ENCODE measurements at regions not wholly inside any gene's neighbourhood (a gene's known extent, or its start where the extent isn't known, plus 50 kb on each side); places are given as distances from the start of the nearest gene placed in this dataset.
A peak's percentile ranks its signal among the peaks of the same experiment; 100 is the strongest.
"Not testable (repeated sequence)": the region's sequence is repeated elsewhere in the genome, so short reads cannot be mapped to it uniquely, and the experiment has no call there.

- peak in 1 of 2 experiments; percentile 16 for DNase-seq
These were observed 86.9 kb upstream of the KCNE2 start for GRCh38 chr21:34276711-34277425.

GRCh38 chr21:34278451-34278850 is 85.4 kb upstream of the KCNE2 start:
- DNase-seq = no peak

- no peak for DNase-seq
These were observed 84.5 kb upstream of the KCNE2 start for GRCh38 chr21:34279285-34279684.

GRCh38 chr21:34279883-34280282 is 83.9 kb upstream of the KCNE2 start:
- no peak for DNase-seq

- no peak for DNase-seq
These were observed 83.4 kb upstream of the KCNE2 start for GRCh38 chr21:34280389-34280795.

- no peak for DNase-seq
These were observed 82.8 kb upstream of the KCNE2 start for GRCh38 chr21:34280959-34281358.

- DNase-seq = no peak
These were observed 81.6 kb upstream of the KCNE2 start for GRCh38 chr21:34282223-34282622.

GRCh38 chr21:34284666-34285065 is 79.1 kb upstream of the KCNE2 start:
- no peak for DNase-seq

- DNase-seq = not testable (repeated sequence)
These were observed 75.8 kb upstream of the KCNE2 start for GRCh38 chr21:34288042-34288441.

- peak; percentile 96 to 98 for DNase-seq
These were observed 74.0 kb upstream of the KCNE2 start for GRCh38 chr21:34289856-34290255.

GRCh38 chr21:34296878-34297277 is 66.9 kb upstream of the KCNE2 start:
- no peak for DNase-seq

GRCh38 chr21:34298534-34299167 is 65.2 kb upstream of the KCNE2 start:
- DNase-seq = no peak

- no peak for DNase-seq
These were observed 64.7 kb upstream of the KCNE2 start for GRCh38 chr21:34299168-34299539.

- DNase-seq = no peak
These were observed 61.3 kb upstream of the KCNE2 start for GRCh38 chr21:34302521-34302920.

- DNase-seq = no peak
These were observed 57.9 kb upstream of the KCNE2 start for GRCh38 chr21:34305605-34306604.

- no peak for DNase-seq
These were observed 55.7 kb upstream of the KCNE2 start for GRCh38 chr21:34307991-34308532.

GRCh38 chr21:34311561-34312330 is 52.1 kb upstream of the KCNE2 start:
- no peak for DNase-seq

- no peak for DNase-seq
These were observed 50.7 kb upstream of the KCNE2 start for GRCh38 chr21:34313116-34313515.

Data from NCI-H524 (cell line).